Testis (tissue), 2 donors: ENCODE measurements at regions not wholly inside any gene's neighbourhood (a gene's known extent, or its start where the extent isn't known, plus 50 kb on each side); places are given as distances from the start of the nearest gene placed in this dataset.

Source experiments
- DNase-seq: peaks from one replicate; pipeline ENCODE4 v3.0.0-alpha.2; 2019
- H3K27ac ChIP-seq, 2 donors: fragments of 200-600 bp; sonication (generic); one replicate each; pipeline ENCODE4 v1.5.1; 2019
- H3K27me3 ChIP-seq: fragments of 200-600 bp; sonication (generic); one replicate; pipeline ENCODE4 v1.5.1; 2019
- H3K36me3 ChIP-seq: fragments of 200-600 bp; sonication (generic); one replicate; pipeline ENCODE4 v1.5.1; 2017; ENCODE audit warnings: low read depth; ENCODE audit errors: missing control alignments
- H3K4me1 ChIP-seq: fragments of 200-600 bp; sonication (generic); one replicate; pipeline ENCODE4 v1.5.1; 2019
- H3K4me3 ChIP-seq, 2 donors: fragments of 200-600 bp; sonication (generic); one replicate each; pipeline ENCODE4 v1.5.1; 2017 to 2019
- H3K9me3 ChIP-seq: fragments of 200-600 bp; sonication (generic); one replicate; pipeline ENCODE4 v1.5.1; 2017
- POLR2A ChIP-seq: fragments of 450-650 bp; IDR thresholded peaks from one replicate; pipeline ENCODE4 v1.6.1; 2017; ENCODE audit warnings: antibody characterized with exemption, mild to moderate bottlenecking, moderate library complexity
- WGBS, 2 donors: methylation state at CpG; one replicate each; pipeline ENCODE4 v1.1.5; 2018; 5-methylcytosine and 5-hydroxymethylcytosine counted together
- intact Hi-C: fragments of 100-400 bp; cut with DNase I; formaldehyde crosslinking; loops from one replicate; pipeline ENCODE4 v1.15.1; 2023; ENCODE audit warnings: low total_unique reads
- TF ChIP-seq, protein P1 (sequence below), 3 experiments: fragments of 450-650 bp in 2 of 3; fragments of 200-600 bp in 1 of 3; sonication (generic) in 1 of 3; IDR thresholded peaks; one replicate each; pipeline ENCODE4 v1.5.1; 2016 to 2019; ENCODE audit warnings: antibody characterized with exemption in 3 of 3, mild to moderate bottlenecking in 2 of 3, moderate library complexity in 1 of 3

DNA sequence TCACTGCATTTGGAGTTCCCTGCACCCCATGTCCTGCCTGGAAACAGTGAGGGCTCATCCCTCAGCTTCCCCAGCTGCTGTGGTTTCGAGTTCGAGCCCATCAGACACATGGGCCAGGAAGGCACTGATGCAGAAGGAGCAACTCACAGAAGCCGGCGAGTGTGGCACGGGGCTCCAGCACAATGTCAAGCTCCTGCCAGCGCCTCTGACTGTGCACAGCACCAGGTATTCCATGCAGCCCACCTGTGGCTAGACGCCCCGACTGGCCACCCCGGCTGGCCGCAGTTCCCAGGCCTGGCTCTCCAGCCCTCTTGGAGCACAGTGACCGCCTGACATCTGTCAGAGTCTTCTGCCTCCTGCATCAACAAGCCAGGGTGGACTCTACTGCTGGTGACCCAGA is 419.4 kb downstream of the SHANK2 start:
- Histone ChIP-seq H3K27ac (no peak overlapping the region), H3K27me3 (no peaks in the 10 kb centered on the region), H3K9me3 (no peaks in the 10 kb centered on the region), H3K4me1 (no peaks in the 10 kb centered on the region), H3K4me3 (no peak overlapping the region), H3K36me3 (no peaks in the 10 kb centered on the region)
- intact Hi-C loops, result no loop called here
- WGBS, 2 donors, result 83 to 98% methylated on average over 11 of the region's 11 CpGs
- no peak for DNase-seq
- TF ChIP-seq, protein P1, sequence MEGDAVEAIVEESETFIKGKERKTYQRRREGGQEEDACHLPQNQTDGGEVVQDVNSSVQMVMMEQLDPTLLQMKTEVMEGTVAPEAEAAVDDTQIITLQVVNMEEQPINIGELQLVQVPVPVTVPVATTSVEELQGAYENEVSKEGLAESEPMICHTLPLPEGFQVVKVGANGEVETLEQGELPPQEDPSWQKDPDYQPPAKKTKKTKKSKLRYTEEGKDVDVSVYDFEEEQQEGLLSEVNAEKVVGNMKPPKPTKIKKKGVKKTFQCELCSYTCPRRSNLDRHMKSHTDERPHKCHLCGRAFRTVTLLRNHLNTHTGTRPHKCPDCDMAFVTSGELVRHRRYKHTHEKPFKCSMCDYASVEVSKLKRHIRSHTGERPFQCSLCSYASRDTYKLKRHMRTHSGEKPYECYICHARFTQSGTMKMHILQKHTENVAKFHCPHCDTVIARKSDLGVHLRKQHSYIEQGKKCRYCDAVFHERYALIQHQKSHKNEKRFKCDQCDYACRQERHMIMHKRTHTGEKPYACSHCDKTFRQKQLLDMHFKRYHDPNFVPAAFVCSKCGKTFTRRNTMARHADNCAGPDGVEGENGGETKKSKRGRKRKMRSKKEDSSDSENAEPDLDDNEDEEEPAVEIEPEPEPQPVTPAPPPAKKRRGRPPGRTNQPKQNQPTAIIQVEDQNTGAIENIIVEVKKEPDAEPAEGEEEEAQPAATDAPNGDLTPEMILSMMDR (IDR thresholded peaks at IDR 0.05), result no peak
- no peak for TF ChIP-seq POLR2A

DNA sequence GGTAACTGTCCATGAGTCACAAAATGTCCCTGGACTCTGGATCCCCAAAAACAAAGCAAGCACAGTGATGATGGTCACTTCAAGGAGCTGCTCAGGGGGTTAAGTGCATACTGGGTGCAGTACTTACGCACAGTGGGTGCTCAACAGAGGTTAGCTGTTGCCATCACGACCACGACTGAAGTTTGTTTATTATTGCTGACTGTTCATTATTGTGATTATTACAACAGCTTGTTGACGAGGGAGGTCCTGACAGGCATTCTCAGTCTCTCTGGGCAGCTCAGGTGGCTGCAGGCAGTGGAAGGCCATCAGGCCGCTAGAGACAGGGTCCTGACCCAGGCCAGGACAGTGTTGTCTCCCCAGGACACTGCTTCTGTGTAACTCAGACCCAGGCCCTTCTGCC is 418.8 kb downstream of the SHANK2 start:
- TF ChIP-seq, protein P1 (IDR thresholded peaks at IDR 0.05), result no peak
- no peak for TF ChIP-seq POLR2A
- H3K27me3 ChIP-seq, result no peaks in the 10 kb centered on the region
- intact Hi-C loops, result no loop called here
- 81 to 83% methylated on average over 2 to 5 of the region's 5 CpGs for WGBS, 2 donors
- no peak overlapping the region for H3K4me3 ChIP-seq
- H3K9me3 ChIP-seq, result no peaks in the 10 kb centered on the region
- no peaks in the 10 kb centered on the region for H3K36me3 ChIP-seq
- H3K4me1 ChIP-seq, result no peaks in the 10 kb centered on the region
- H3K27ac ChIP-seq, result no peak overlapping the region
- no peak for DNase-seq

DNA sequence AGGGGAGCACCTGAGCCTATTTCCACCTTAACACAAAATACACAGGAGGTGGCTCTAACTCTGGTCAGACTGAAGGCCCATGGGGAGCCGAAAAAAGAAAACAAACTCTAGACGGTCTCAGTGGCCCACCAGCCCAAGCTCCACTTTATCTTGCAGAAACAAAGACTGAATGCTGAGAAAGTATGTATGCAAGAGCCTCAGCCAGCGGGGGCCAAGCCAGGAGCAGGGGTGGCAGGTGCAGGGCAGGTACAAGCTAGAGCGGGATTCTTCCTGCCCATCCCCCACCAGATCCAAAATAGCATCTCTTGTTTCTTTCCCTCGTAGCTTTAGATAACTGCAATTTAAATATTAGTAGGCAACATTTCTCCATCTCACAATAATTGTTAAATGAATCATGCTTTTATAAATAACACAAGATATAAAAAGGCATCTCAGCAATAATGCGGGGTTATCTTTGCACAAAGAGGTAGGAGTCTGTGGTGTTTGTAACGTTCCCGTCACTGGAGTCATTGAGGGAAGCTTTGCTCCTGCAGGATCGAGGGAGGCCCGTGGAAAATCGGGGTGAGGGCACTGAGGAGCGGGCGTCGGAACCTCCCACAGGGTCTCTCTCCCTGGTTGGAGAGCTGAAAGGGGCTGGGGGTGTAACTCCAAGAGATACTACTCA is 418.0 kb downstream of the SHANK2 start:
- 61 to 67% methylated on average over 14 of the region's 14 CpGs for WGBS, 2 donors
- no peak for TF ChIP-seq POLR2A
- TF ChIP-seq, protein P1 (IDR thresholded peaks at IDR 0.05), result no peak
- Histone ChIP-seq H3K4me1 (no peaks in the 10 kb centered on the region), H3K9me3 (no peaks in the 10 kb centered on the region), H3K4me3 (no peak overlapping the region), H3K27ac (no peak overlapping the region), H3K27me3 (no peaks in the 10 kb centered on the region), H3K36me3 (no peaks in the 10 kb centered on the region)
- DNase-seq, result no peak
- intact Hi-C loops, result no loop called here

DNA sequence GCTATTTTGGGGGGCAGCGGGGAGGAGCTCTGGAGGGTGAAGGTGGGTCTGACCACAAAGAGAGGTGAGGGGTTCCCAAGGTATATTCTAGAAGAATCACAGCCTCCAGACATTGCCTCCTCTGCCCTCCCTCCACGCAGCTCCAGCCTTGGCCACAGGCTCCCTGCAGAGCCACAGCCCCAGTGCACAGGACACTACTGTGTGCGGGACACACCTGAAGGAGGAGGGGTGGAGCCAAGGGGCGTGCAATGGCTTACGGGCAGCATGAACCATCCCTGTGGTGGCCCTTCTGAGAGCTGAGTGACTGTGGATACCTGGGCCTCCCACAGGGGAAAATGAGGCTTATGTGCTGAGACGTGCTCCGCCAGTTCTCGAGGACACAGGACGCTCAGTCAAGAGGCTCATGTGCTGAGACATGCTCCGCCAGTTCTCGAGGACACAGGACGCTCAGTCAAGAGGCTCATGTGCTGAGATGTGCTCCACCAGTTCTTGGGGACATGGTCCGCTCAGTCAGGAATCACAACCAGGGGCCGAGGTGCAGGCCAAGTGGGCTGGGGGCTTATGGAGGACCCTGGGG is 417.3 kb downstream of the SHANK2 start:
- H3K27ac ChIP-seq, result no peak overlapping the region
- no peaks in the 10 kb centered on the region for H3K4me1 ChIP-seq
- WGBS, 2 donors, result 91 to 92% methylated on average over 11 to 14 of the region's 14 CpGs
- H3K4me3 ChIP-seq, result no peak overlapping the region
- intact Hi-C loops, result no loop called here
- H3K27me3 ChIP-seq, result no peaks in the 10 kb centered on the region
- DNase-seq, result no peak
- no peaks in the 10 kb centered on the region for H3K9me3 ChIP-seq
- no peaks in the 10 kb centered on the region for H3K36me3 ChIP-seq
- no peak for TF ChIP-seq POLR2A
- TF ChIP-seq, protein P1 (IDR thresholded peaks at IDR 0.05), result no peak

DNA sequence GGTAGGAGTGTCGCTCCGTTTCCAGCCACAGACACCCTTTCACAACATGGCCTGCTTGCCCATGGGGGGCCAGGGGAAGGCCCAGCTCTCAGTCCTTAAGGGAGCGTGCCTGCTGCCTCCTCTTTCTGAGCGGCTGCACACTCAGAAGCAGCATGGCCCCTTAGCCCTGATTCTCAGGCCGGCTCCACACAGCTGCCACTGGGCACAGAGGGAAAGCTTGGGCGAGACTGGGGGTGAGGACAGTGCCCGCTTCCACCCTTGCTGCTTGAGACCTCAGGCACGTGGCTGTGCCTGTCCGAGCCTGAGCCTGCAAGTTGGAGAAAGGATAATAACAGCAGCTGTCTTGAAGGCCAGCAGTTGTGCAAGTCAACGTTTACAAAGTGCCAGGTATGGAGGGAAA is 416.3 kb downstream of the SHANK2 start:
- H3K4me1 ChIP-seq, result no peaks in the 10 kb centered on the region
- intact Hi-C loops, result no loop called here
- H3K9me3 ChIP-seq, result no peaks in the 10 kb centered on the region
- 82 to 90% methylated on average over 4 to 10 of the region's 10 CpGs for WGBS, 2 donors
- H3K27me3 ChIP-seq, result no peaks in the 10 kb centered on the region
- no peaks in the 10 kb centered on the region for H3K36me3 ChIP-seq
- TF ChIP-seq, protein P1 (IDR thresholded peaks at IDR 0.05), result no peak
- no peak for TF ChIP-seq POLR2A
- no peak overlapping the region for H3K27ac ChIP-seq
- no peak overlapping the region for H3K4me3 ChIP-seq
- DNase-seq, result no peak
